T1000 (cell line): ENCODE measurements at regions not wholly inside any gene's neighbourhood (a gene's known extent, or its start where the extent isn't known, plus 50 kb on each side); places are given as distances from the start of the nearest gene placed in this dataset.

Experiments used
- DNase-seq: peaks from one replicate; lab custom pipeline; 2025; ENCODE audit warnings: mixed read lengths; lab: John Stamatoyannopoulos, UW

GRCh38 chr4:96543346-96543745 is 703.5 kb downstream of the PDHA2 start:
- no peak for DNase-seq

- no peak for DNase-seq
These were observed 718.6 kb downstream of the PDHA2 start for GRCh38 chr4:96558466-96558865.

- no peak for DNase-seq
These were observed 726.9 kb downstream of the PDHA2 start for GRCh38 chr4:96566755-96567154.

GRCh38 chr4:96585304-96585703 is 745.4 kb downstream of the PDHA2 start:
- no peak for DNase-seq

- DNase-seq, result no peak
These were observed 753.5 kb downstream of the PDHA2 start for GRCh38 chr4:96593422-96593821.

- no peak for DNase-seq
These were observed 758.6 kb downstream of the PDHA2 start for GRCh38 chr4:96598465-96598864.

GRCh38 chr4:96599752-96600151 is 759.9 kb downstream of the PDHA2 start:
- no peak for DNase-seq

- DNase-seq, result no peak
These were observed 762.8 kb downstream of the PDHA2 start for GRCh38 chr4:96602661-96603060.

- DNase-seq, result no peak
These were observed 763.7 kb downstream of the PDHA2 start for GRCh38 chr4:96603641-96604040.

- no peak for DNase-seq
These were observed 766.6 kb downstream of the PDHA2 start for GRCh38 chr4:96606451-96606850.

- DNase-seq, result no peak
These were observed 786.1 kb downstream of the PDHA2 start for GRCh38 chr4:96626023-96626422.

- DNase-seq, result no peak
These were observed 790.9 kb downstream of the PDHA2 start for GRCh38 chr4:96630839-96631238.

- DNase-seq, result no peak
These were observed 798.1 kb downstream of the PDHA2 start for GRCh38 chr4:96637971-96638412.

GRCh38 chr4:96639932-96640331 is 800.0 kb downstream of the PDHA2 start:
- no peak for DNase-seq

- no peak for DNase-seq
These were observed 802.6 kb downstream of the PDHA2 start for GRCh38 chr4:96642490-96642889.

GRCh38 chr4:96646146-96646545 is 806.3 kb downstream of the PDHA2 start:
- DNase-seq, result no peak

GRCh38 chr4:96649536-96649935 is 809.6 kb downstream of the PDHA2 start:
- DNase-seq, result no peak

GRCh38 chr4:96652158-96652557 is 812.3 kb downstream of the PDHA2 start:
- no peak for DNase-seq

- no peak for DNase-seq
These were observed 812.9 kb downstream of the PDHA2 start for GRCh38 chr4:96652821-96653220.

- DNase-seq, result no peak
These were observed 814.2 kb downstream of the PDHA2 start for GRCh38 chr4:96654045-96654444.

GRCh38 chr4:96670381-96670780 is 830.5 kb downstream of the PDHA2 start:
- DNase-seq, result no peak

- DNase-seq, result no peak
These were observed 835.5 kb downstream of the PDHA2 start for GRCh38 chr4:96675416-96675815.

GRCh38 chr4:96675896-96676295 is 836.0 kb downstream of the PDHA2 start:
- no peak for DNase-seq

GRCh38 chr4:96676754-96677435 is 837.0 kb downstream of the PDHA2 start:
- no peak for DNase-seq
